ENCODE measurements at regions not wholly inside any gene's neighbourhood (a gene's known extent, or its start where the extent isn't known, plus 50 kb on each side); places are given as distances from the start of the nearest gene placed in this dataset.

GRCh38 chr12:23282701-23283100, 657.7 kb downstream of the ETNK1 start:
- TF ChIP-seq CTCF (IDR thresholded peaks at IDR 0.05) (no peak), POLR2A (IDR thresholded peaks at IDR 0.05) (no peak)

Data from testis (tissue), 2 donors.